HG03108 (cell line): ENCODE measurements at regions not wholly inside any gene's neighbourhood (a gene's known extent, or its start where the extent isn't known, plus 50 kb on each side); places are given as distances from the start of the nearest gene placed in this dataset.
"Not testable (repeated sequence)": the region's sequence is repeated elsewhere in the genome, so short reads cannot be mapped to it uniquely, and the experiment has no call there.

Source experiments
- ATAC-seq: cut with Tn5 transposase; IDR thresholded peaks from one replicate; pipeline ENCODE4 v1.9.1; 2021; ENCODE audit warnings: moderate library complexity; ENCODE audit not compliant: unreplicated experiment

DNA sequence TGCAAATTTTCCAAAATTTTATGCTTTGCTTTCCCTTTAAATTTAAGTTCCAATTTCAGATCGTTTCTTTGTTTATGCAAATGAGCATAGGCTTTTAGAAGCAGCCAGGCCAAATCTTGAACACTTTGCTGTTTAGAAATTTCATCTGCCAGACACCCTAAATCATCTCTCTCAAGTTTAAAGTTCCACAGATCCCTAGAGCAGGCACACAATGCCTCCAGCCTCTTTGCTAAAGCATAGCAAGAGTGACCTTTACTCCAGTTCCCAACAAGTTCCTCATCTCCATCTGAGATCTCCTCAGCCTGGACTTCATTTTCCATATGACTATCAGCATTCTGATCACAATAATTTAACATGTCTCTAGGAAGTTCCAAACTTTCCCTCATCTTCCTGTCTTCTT, 254.5 kb downstream of the DLL1 start:
- ATAC-seq, result not testable (repeated sequence)

DNA sequence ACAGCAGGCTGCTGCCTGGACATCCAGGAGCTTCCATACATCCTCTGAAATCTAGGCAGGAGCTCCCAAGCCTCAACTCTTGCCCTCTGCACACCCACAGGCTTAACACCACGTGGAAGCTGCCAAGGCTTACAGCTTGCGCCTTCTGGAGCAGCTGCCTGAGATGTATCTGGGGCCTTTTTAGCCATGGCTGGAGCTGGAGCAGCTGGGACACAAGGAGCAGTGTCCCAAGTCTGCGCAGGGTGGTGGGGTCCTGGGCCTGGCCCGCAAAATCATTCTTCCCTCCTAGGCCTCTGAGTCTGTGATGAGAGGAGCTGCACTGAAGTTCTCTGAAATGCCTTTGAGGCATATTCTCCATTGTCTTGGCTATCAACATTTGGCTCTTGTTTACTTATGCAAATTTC, 255.0 kb downstream of the DLL1 start:
- ATAC-seq, result no peak

DNA sequence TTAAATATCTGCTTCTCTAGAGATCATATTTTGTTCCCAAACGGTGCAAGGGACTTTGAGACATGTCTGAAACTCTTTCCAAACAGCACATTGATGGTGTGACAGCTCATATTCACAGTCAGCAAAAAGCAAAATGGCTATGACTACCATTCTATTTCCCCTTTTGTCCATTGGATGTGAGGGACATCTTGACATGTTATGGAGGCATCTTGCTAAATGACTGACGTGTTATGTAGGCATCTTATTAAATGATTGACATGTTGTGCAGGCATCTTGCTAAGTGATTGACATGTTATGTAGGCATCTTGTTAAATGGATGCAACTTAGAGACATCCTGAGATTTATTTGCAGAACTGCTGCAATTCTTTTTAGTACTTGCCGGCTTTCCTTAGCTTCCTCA, 255.8 kb downstream of the DLL1 start:
- ATAC-seq, result no peak

DNA sequence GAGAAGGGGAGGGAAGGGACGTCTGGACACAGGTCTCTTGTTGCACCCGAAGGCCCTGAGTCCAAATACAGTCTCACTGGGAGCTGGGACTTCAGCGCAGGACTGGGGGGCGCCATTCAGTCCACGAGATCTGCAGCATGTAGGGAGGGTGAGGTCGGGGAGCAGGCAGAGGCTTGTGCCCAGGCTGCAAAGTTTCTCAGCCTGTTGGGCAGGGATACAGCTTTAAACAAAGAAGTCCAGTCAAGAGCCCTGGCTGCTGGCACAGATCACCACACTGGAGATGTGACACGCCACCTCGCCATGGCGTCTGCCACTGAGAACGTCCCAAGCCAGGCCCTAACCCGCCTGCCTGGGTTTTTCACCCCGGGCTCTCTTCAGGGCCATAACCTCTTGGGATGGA, 256.6 kb downstream of the DLL1 start:
- no peak for ATAC-seq

DNA sequence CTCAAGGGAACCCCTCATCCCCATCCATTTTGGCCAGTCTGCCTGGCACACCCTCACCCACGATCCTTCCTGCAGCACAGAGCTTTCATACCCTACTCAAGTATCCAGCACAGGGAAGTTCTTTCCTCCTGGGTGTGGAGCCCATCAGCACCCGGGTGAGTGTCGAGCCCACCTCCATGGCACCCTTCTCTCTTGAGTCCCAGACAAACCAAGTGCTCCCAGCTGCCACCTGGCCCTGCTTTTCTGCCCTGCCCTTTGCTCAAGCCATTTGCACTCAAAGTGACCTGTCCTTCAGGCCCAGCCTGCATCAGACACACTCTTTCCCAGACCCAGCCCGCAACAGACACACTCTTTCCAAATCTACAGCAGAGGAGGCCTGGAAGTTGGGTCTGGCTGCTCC, 257.2 kb downstream of the DLL1 start:
- ATAC-seq, result no peak

DNA sequence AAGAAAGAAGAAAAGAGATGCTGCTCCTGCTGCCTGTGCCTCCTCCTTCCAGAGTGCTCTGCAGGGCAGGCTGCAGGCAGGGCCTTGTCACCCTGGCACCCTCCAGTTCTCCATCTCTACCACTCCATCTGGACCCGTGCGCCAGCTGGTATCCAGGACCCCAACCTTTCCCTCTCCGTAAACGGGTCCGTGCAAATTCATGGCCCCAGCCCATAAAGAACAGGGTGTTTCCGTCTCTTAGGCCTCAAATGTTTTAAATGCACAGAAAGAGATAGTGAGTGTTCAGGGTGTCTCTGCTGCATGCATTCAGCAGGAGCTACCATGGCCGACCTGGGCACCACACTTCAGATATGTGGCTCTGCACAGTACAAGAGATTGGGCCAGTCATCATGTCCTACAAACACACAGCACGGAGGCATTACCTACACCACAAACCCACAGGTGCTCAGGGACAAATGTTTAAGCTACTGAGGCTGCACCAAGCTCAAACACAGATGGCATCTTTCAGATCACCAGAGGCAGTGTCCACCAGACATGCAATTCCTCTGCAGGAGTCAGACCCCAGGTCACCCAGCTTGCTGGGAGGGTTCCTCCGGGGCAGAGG, 258.1 kb downstream of the DLL1 start:
- ATAC-seq, result no peak

DNA sequence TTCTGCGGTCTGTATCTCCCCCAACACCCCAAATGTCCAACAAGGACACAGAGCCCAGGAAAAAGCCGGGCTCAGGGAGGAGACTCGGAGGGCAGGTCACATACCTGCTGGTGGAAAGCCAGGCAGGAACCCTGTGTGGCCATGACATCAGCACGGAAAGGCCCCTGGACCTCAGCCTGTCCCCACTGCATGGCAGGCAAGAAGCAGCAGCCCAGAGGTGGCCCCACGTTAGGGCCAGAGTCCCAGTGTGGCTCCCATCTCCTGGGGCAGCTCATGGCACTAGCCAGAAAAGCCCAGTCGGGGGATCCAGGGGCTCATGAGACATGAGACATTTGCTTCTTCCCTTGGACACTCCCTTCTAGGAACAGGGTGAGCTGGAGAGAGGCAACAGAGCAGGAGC, 258.7 kb downstream of the DLL1 start:
- ATAC-seq, result no peak

DNA sequence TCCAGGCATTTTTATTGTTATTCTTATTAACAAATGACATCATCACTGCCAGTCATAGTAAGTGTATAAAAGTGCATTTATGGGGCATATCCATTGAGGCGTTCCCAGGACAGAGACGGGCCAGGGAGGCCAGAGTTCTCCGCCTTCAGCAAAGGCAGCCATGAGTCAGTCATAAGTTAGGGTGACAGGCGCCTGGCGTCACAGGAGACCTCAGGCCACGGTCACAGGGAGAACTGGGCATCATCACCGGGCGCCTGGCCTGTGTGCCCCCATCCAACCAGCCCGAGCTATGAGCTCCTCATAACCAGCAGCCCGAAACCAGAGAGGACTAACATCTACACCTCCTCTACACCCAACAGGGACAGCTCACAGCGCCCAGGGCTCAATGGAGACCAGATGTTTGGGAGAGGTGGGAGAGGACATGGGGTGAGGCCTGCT, 259.2 kb downstream of the DLL1 start:
- no peak for ATAC-seq

DNA sequence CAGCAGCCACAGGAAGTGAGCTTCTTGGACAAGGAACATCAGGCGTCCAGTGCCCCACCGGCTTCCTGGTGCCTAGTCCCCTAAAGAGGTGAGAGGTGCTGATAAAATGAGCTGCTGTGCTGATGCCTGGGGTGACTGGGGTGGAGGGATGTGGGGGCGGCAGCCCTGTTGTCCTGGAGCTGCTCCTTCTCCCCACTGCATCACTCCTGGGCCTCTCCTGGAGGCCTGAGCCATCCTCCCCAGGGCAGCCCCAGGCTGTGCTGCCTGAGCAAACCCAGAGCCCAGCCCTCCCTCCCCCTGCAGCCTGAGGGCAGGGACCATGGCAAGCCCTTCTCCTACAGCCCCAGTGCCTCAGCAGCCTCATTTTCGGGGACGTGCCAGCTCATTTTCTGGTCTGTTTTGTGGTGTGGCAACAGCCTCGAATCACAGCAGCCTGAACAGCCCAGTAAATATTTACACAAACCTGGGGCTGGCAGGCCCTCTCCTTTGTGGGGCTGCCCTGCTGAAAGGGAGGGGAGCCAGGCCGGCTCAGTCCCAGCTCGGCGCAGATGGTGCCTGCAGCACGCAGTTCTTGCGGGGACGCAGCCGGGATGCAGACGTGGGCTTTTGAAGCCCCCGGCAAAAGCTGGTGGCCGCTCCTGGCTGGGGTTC, 259.9 kb downstream of the DLL1 start:
- ATAC-seq, result no peak

DNA sequence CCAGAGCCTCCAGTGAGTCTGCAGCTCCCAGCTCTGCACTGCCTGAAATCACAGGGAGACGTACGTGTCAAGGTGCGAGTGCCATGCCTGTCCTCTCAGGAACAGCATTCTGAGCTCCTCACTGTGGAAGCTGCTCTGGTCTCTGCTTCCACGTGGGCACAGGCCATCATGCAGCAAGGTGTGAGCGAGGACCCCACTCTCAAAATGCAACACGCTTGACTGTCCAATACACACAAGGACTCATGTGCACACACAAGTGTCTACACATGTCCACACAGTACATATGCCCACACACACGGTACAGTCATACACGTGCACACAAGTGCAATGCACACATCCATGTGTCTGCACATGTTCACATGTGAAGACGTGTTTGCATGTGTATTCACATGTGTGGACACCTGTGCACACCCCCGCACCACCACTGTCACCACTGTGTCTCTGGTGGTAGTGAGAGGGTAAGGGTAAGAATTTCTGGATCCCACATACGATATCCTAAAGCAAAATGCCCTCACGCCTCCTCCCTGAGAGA, 260.5 kb downstream of the DLL1 start:
- ATAC-seq, result no peak

DNA sequence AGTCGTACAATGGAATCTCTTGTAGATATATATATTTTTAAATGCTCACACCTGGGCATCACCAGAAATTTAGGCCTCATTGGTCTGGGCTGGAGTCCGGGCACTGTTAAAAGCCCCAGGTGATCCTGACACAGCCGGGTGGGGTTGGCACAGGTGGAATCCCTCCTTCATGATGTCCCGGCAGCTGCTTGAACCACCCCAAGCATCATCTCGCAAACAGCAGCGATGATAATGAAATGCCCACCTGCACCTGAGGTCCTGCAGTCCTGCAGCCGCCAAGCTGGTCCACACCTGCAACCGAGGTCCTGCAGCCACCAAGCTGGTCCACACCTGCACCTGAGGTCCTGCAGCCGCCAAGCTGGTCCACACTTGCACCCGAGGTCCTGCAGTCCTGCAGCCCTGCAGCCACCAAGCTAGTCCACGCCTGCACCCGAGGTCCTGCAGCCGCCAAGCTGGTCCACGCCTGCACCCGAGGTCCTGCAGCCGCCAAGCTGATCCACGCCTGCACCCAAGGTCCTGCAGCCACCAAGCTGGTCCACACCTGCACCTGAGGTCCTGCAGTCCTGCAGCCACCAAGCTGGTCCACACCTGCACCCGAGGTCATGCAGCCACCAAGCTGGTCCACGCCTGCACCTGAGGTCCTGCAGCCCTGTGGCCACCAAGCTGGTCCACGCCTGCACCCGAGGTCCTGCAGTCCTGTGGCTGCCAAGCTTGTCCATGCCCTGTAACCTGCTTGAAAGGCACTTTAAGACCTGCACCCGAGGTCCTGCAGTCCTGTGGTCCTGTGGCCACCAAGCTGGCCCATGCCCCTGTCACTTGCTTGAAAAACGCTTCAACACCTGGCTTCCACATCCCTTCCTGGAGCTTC, 261.2 kb downstream of the DLL1 start:
- ATAC-seq, result no peak

DNA sequence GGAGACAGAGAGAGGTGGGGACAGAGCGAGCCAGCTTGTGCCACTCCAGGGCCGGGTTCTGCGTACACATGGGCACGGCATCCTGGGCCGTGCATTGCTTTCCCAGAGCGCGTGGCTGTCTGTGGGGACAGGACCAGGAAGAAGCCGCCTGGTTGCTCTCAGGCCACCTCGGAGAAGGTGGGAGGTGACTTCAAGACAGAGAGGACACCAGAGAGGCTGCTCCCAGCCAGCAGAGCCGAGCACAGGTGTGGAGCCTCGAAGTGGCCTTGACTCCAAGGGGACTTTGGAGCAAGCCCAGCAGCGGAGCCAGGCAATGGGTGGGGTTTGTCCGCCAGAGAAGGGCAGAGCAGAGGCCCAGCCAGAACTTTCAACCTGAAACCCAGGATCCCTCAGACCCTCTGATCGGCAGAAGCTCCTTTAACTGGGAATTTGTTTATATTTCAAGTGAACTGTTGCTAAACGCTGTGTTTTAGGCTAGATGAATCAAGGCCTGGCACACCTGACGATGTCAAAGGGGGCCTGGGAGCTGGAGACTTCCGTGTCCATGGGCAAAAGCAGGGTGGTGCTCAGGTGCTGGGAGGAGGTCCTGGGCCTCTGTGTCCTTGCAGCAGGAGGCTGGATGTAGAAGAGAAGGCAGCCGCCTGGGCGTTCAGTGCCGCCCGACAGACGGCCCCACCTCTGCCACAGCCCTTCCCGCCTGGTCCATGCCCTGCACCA, 262.1 kb downstream of the DLL1 start:
- ATAC-seq, result no peak

DNA sequence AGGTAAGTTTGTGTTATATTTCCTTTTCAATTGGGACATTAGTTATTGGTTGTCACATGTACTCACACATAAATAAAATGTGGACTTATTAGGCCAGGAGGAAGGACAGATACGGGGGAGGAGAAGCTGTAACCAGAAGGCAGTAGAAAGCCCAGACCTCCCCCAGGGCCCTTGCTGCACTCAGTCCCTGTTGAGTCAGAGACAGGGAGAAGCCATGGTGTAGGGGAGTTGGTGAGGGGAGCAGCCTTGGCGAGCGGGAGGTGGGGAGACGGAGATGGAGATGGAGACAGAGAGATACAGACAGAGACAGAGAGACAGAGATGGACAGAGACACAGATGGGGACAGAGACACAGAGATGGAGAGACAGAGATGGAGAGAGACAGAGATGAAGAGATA, 263.2 kb downstream of the DLL1 start:
- ATAC-seq, result no peak

DNA sequence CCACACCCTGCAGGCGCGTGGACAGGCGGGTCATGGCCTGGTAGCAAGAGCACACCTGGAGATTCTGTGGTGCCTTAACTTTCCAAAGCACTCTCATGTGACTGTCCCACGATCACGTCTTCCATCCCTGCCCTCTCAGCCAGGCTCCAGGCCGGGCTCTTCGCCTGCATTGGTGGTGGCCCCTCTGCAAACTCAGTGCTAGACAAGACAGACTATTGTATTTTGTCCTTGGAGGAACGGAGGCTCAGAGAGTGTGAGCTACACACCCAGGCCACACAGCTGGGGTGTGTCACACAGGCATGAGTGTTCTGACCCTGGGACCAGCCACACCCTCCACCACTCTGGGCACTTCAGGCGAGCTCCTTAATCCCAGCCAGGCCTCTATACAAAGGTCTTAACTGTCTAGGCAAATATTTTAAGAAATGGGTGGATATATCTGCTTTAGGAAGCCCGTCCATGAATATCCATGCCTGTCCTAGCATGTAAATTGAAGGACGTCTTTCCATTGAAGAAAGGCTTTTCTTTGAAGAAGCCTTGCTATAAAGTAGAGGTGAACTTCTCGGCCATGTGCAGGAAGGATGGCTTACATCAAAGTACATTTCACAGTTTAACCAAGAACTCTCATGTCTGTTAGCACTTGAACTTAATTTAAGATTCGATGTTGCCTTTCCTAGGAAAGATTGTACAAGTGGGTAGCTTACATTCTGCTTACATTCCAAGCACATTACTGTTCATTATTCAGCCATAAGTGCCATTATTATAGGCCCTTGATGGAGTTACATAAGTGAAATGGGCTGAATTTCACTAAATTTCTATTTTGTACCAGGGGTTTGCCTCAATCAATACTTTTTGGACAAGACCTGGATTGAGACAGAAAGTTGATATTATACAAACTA, 263.9 kb downstream of the DLL1 start:
- no peak for ATAC-seq

DNA sequence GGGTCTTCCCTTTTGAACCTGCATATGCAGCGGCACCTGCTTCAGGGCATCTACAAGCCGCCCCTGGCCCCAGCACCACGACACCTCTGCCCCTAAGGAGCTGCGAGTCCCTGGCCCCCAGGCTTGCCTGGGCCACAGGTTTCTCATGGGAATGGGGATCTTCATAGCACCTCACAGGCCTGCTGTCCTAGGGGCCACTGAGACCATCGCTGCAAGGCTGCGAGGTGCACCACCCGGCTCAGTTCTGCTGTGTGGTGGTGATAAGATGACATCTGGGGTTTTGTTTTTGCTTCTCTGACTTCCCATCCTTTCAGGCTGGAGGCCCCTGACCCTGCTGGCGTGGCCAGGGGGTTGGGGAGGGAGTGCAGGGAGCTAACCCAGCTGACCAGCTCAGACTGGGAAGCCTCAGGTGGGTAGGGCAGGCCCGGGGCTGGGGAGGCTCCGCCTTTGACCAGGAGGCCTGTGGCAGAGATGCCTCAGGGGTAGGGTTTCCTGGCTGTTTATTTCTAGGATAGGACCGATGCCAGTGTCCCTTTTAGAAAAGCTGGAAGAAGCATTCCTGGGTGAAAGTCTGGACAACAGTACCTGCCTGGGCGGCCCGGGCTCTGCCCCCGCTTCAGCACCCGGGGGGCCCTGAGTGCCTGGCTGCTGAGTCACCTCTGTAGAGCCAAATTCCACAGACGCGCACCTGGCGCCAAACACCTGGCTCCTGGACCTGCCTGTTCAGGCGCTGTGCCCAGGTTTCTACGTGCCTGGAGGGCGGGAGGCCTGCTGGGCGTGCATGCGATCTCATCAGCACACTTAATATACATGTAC, 264.7 kb downstream of the DLL1 start:
- ATAC-seq, result no peak

DNA sequence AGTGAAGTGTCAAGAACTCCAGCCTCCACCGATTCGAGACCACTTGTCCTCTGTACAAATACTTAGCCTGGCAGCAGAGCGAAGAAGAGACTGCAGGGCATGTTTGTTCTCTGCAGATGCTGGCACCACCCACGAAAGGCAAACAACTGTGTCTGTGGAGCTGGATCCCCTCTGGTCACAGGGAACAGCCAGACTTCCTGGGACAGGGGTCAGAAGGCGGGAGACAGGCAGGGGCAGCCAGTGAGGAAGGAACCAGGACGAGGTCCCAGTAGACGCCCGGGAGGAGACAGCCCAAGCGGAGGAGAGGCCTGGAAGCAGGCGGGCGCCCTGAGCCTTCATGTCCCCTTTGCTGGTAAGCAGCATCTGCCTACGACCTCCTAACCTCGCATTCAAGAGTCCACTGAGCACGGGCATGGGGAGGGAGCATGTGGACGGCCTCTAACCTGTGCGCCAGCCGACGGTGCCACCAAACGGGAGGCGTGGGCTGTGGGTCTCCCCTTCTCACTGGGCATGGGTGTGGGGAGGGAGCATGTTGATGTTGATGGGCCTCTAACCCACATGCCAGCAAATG, 265.5 kb downstream of the DLL1 start:
- no peak for ATAC-seq

DNA sequence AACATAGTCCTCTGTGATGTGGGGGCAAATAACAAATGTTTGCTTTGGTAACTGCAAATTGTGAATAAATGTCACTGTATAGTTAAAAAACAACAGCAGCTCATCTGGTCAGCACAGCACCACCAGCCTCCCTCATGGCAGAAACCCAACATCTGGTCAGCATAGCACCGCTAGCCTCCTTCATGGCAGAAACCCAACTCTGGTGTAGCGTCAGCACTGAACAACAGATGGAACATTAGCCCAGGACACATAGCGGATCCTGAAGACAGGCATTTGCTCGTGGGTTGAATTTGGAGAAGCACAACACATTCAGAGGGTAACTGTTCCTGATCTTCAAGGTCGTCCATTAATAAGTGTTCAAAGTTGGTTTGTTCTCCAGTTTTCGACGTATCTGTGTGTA, 265.9 kb downstream of the DLL1 start:
- no peak for ATAC-seq

DNA sequence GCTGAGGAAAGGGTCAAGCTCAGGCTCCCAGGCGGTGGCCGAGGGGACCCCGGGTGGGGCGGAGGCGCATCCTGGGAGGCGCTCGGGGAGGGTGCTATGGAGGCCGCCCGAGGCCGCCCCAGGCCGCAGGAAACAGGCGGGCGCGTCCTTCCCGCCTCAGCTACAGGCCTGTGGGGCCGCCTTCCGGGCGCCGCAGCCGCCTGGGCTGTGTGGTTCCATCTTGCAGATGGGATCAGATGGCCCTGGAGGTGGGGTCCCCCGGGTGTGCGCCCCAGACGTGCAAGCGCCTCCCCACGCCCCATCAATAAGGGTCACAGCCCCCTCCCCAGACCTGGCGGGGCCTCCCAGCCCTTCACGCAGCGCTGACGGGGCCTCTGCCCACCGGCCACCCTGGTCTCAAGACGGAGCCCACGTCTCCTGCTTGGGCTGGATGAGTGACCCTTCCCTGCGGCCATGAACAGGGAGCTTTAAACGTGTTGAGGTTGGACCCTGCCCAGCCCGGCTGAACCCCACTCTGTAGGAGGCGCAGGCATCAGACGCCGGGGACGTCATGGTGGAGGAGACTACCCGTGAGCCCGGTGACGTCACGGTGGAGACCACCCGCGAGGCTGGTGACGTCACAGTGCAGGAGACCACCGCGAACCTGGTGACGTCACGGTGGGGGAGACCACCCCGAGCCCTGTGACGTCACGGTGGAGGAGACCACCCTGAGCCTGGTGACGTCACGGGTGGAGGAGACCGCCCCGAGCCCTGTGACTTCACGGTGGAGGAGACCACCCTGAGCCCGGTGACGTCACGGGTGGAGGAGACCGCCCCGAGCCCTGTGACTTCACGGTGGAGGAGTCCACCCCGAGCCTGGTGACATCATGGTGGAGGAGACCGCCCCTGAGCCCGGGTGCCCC, 267.0 kb downstream of the DLL1 start:
- no peak for ATAC-seq
